Gastroesophageal sphincter (tissue), 4 donors: ENCODE measurements at regions not wholly inside any gene's neighbourhood (a gene's known extent, or its start where the extent isn't known, plus 50 kb on each side); places are given as distances from the start of the nearest gene placed in this dataset.
A peak's percentile ranks its signal among the peaks of the same experiment; 100 is the strongest.

Source experiments
- ATAC-seq: fragments of 150-250 bp; one replicate; pipeline ENCODE4 v1.9.1; 2016; ENCODE audit warnings: mild to moderate bottlenecking, moderate library complexity
- H3K27ac ChIP-seq, 4 donors: fragments of 200-600 bp; sonication (generic) in 3 of 4; 1 replicate in 3 of 4; 2 replicates in 1 of 4; pipeline ENCODE4 v1.5.1; 2016 to 2019
- H3K27me3 ChIP-seq: fragments of 200-600 bp; sonication (generic); one replicate; pipeline ENCODE4 v1.5.1; 2019
- H3K36me3 ChIP-seq, 2 donors: fragments of 200-600 bp; sonication (generic); one replicate each; pipeline ENCODE4 v1.5.1; 2019; ENCODE audit warnings: control low read depth in 1 of 2
- H3K4me1 ChIP-seq, 3 donors: fragments of 200-600 bp; sonication (generic); 1 replicate in 2 of 3; 2 replicates in 1 of 3; pipeline ENCODE4 v1.5.1; 2016 to 2019; ENCODE audit warnings: control low read depth in 2 of 3
- H3K4me3 ChIP-seq, 2 donors: fragments of 200-600 bp; sonication (generic); one replicate each; pipeline ENCODE4 v1.5.1; 2019; ENCODE audit warnings: mild to moderate bottlenecking in 1 of 2, moderate library complexity in 1 of 2
- H3K9me3 ChIP-seq, 3 donors: fragments of 200-600 bp; sonication (generic); one replicate each; pipeline ENCODE4 v1.5.1; 2017 to 2019; ENCODE audit warnings: control low read depth in 2 of 3
- CTCF ChIP-seq, 4 experiments: fragments of 200-600 bp in 2 of 4; fragments of 450-650 bp in 2 of 4; sonication (generic) in 1 of 4; IDR thresholded peaks; one replicate each; pipeline ENCODE4 v1.5.1; 2017 to 2019; ENCODE audit warnings: antibody characterized with exemption in 4 of 4, mild to moderate bottlenecking in 2 of 4, moderate library complexity in 2 of 4
- EP300 ChIP-seq: sonication (generic); formaldehyde crosslinking; IDR thresholded peaks from one replicate; pipeline ENCODE4 v1.6.1; 2017; ENCODE audit warnings: antibody characterized with exemption, mild to moderate bottlenecking
- POLR2A ChIP-seq, 2 donors: fragments of 450-650 bp; IDR thresholded peaks; one replicate each; pipeline ENCODE4 v1.6.1; 2017; ENCODE audit warnings: antibody characterized with exemption in 2 of 2, mild to moderate bottlenecking in 2 of 2, moderate library complexity in 1 of 2
- POLR2AphosphoS5 ChIP-seq: sonication (generic); formaldehyde crosslinking; IDR thresholded peaks from one replicate; pipeline ENCODE4 v1.6.1; 2017; ENCODE audit warnings: antibody characterized with exemption
- WGBS, 2 donors: methylation state at CpG; one replicate each; pipeline ENCODE4 v1.1.5; 2018; ENCODE audit warnings: low coverage in 1 of 2; 5-methylcytosine and 5-hydroxymethylcytosine counted together

DNA sequence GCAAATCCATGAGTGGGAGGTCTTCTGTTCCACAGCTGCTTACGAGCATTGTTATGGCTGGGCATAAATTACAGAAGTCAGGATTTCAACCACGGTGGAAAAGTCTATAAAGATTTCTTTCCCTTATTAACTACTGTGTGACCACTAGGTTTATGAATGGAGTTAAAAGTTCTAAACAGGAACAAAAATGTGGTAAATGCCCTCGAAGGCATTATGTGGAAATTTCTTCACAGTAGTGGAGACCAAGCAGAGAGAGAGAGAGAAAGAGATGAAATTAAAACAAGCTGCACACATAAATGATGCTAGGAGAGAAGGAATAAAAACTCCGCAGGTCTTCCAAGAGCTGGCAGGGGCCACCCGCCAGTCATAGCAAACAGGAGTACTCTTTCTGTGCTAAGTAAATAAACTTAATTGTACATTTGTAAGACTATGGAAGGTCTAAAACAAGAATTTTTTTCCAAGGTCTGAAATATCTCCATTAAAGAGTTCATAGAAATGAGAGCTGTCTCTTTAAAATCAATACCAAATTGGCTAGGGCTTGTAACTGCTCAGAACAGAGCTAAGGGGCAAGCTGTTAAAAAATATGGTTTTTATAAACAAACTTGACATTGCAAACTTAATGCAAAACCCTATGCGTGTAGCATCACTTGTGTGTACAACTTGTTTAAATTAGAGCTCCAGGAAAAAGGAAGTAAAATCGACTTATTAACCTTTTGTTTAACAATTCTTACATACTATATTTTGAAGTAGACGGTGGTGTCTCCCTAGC, 438.2 kb downstream of the MEIS1 start:
- TF ChIP-seq POLR2AphosphoS5 (no peak), EP300 (no peak), POLR2A (IDR thresholded peaks at IDR 0.05) (no peak), CTCF (IDR thresholded peaks at IDR 0.05) (no peak)
- ATAC-seq: no peak
- Histone ChIP-seq H3K27ac (no peak overlapping the region), H3K4me3 (no peak overlapping the region), H3K27me3 (no peaks in the 10 kb centered on the region), H3K9me3 (no peaks in the 10 kb centered on the region), H3K36me3 (no peaks in the 10 kb centered on the region), H3K4me1 (peaks cover 0 to 22% (median 0%) of the 10 kb centered on the region in 3 donors)
- WGBS, 2 donors: 42 to 57% methylated on average over 7 to 8 of the region's 8 CpGs

DNA sequence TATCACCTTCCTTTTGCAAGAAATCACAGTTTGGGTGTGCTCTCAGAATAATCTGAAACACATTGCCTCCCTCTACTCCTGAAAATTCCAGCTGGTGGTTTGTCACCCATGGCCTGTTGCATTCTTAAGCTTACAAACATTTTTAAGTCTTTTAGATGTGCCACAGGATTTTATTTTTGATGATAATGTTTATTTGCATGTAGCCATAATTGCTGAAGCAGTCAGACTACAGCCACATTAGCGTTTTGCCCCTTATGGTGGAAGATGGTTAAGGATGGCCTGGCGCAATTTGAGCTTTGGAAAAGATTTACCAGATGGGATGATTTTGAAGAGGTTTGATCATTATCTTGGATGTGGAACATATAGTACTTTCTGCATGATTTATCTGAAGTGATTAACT, 439.5 kb downstream of the MEIS1 start:
- no peaks in the 10 kb centered on the region for H3K27me3 ChIP-seq
- H3K36me3 ChIP-seq: no peaks in the 10 kb centered on the region
- H3K4me3 ChIP-seq: no peak overlapping the region
- H3K27ac ChIP-seq: no peak overlapping the region
- peaks cover 0 to 22% (median 0%) of the 10 kb centered on the region in 3 donors for H3K4me1 ChIP-seq
- H3K9me3 ChIP-seq: no peaks in the 10 kb centered on the region
- TF ChIP-seq CTCF (IDR thresholded peaks at IDR 0.05) (no peak), EP300 (no peak), POLR2AphosphoS5 (no peak), POLR2A (IDR thresholded peaks at IDR 0.05) (no peak)
- no peak for ATAC-seq
- 96 to 100% methylated on average over 2 of the region's 2 CpGs for WGBS, 2 donors

GRCh38 chr2:66875941-66876462, 441.1 kb downstream of the MEIS1 start:
- 54 to 84% methylated on average over 2 of the region's 2 CpGs for WGBS, 2 donors
- no peak overlapping the region for H3K4me3 ChIP-seq
- no peak for ATAC-seq
- H3K9me3 ChIP-seq: no peaks in the 10 kb centered on the region
- no peaks in the 10 kb centered on the region for H3K36me3 ChIP-seq
- H3K4me1 ChIP-seq: peaks cover 0 to 22% (median 0%) of the 10 kb centered on the region in 3 donors
- TF ChIP-seq EP300 (no peak), CTCF (IDR thresholded peaks at IDR 0.05) (no peak), POLR2A (IDR thresholded peaks at IDR 0.05) (no peak), POLR2AphosphoS5 (no peak)
- no peak overlapping the region for H3K27ac ChIP-seq
- H3K27me3 ChIP-seq: no peaks in the 10 kb centered on the region

DNA sequence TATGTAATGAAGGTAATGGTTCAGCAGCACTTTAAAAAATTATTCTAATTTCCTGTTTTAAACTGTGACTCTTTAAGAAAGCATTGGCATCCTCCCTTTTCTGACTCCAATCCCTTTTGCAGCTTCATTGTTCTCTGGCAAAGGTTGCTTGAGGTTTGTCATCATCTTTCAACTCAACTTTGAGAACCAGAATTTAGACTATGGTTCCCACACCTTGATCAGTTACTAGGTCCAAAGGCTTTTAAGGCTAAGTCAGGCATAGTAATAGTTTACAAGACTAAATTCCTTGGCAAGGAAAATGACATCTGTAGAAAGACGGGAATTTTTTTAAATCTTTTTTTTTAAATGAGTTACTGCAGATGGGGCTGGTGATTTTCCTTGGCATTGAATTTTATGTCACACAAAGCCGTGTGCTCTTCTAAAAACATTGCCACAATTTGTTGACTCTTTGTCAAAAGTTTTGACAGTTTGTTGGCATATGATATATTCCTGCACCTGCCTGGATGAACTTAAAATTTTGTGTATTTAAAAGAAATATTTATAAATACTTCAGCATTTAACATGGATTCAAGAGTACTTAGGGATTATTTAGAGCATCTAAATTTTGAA, 451.0 kb downstream of the MEIS1 start:
- no peaks in the 10 kb centered on the region for H3K9me3 ChIP-seq
- H3K27me3 ChIP-seq: no peaks in the 10 kb centered on the region
- H3K4me1 ChIP-seq: peaks cover 0 to 38% (median 3%) of the 10 kb centered on the region in 3 donors
- WGBS, 2 donors: 8 to 21% methylated on average over 2 of the region's 2 CpGs
- no peaks in the 10 kb centered on the region for H3K36me3 ChIP-seq
- H3K4me3 ChIP-seq: no peak overlapping the region
- TF ChIP-seq POLR2AphosphoS5 (peak; percentile 44), EP300 (no peak), POLR2A (IDR thresholded peaks at IDR 0.05) (no peak), CTCF (IDR thresholded peaks at IDR 0.05) (no peak)
- peak overlapping the region in 2 of 4 donors; percentile 44 to 48 for H3K27ac ChIP-seq
- peak; percentile 38 for ATAC-seq
